ENCODE measurements at regions not wholly inside any gene's neighbourhood (a gene's known extent, or its start where the extent isn't known, plus 50 kb on each side); places are given as distances from the start of the nearest gene placed in this dataset.

- Histone ChIP-seq H3K36me3 (replicated peaks; ENCODE audit: insufficient read depth, low read length) (no peaks in the 10 kb centered on the region), H3K27me3 (replicated peaks; ENCODE audit: insufficient read depth, low read length) (no peaks in the 10 kb centered on the region), H3K27ac (ENCODE audit: low read length) (no peak overlapping the region), H3K4me3 (ENCODE audit: low read length) (no peak overlapping the region), H3K4me2 (ENCODE audit: low read depth, low read length) (no peak overlapping the region), H3K9me3 (replicated peaks; ENCODE audit: insufficient read depth, low read length) (no peaks in the 10 kb centered on the region), H2AFZ (ENCODE audit: low read length) (no peak overlapping the region), H4K20me1 (ENCODE audit: insufficient read depth, low read length) (no peaks in the 10 kb centered on the region), H3K9me2 (replicated peaks; ENCODE audit: insufficient read depth, low read length) (no peaks in the 10 kb centered on the region), H3K9ac (ENCODE audit: low read length) (no peak overlapping the region), H3F3A (ENCODE audit: insufficient read depth, low read length) (no peaks in the 10 kb centered on the region), H3K4me1 (ENCODE audit: low read length) (no peaks in the 10 kb centered on the region), H3K79me2 (ENCODE audit: low read length) (no peaks in the 10 kb centered on the region)
- DNase-seq = no peak
- TF ChIP-seq EZH2 (optimal IDR thresholded peaks at IDR 0.05; ENCODE audit: low read depth, low read length) (no peak), CTCF (IDR thresholded peaks at IDR 0.05; ENCODE audit: low read length) (no peak), EZH2phosphoT487 (IDR thresholded peaks at IDR 0.05; ENCODE audit: low read length) (no peak)
These were observed 109.1 kb upstream of the TNS3 start for GRCh38 chr7:47690902-47691558.

GRCh38 chr7:47689558-47689957, 107.6 kb upstream of the TNS3 start:
- Histone ChIP-seq H3F3A (ENCODE audit: insufficient read depth, low read length) (no peaks in the 10 kb centered on the region), H3K27ac (ENCODE audit: low read length) (no peak overlapping the region), H3K79me2 (ENCODE audit: low read length) (no peaks in the 10 kb centered on the region), H3K4me3 (ENCODE audit: low read length) (no peak overlapping the region), H3K9ac (ENCODE audit: low read length) (no peak overlapping the region), H4K20me1 (ENCODE audit: insufficient read depth, low read length) (no peaks in the 10 kb centered on the region), H3K9me2 (replicated peaks; ENCODE audit: insufficient read depth, low read length) (no peaks in the 10 kb centered on the region), H3K36me3 (replicated peaks; ENCODE audit: insufficient read depth, low read length) (no peaks in the 10 kb centered on the region), H3K9me3 (replicated peaks; ENCODE audit: insufficient read depth, low read length) (no peaks in the 10 kb centered on the region), H3K4me2 (ENCODE audit: low read depth, low read length) (no peak overlapping the region), H3K4me1 (ENCODE audit: low read length) (no peaks in the 10 kb centered on the region), H3K27me3 (replicated peaks; ENCODE audit: insufficient read depth, low read length) (no peaks in the 10 kb centered on the region), H2AFZ (ENCODE audit: low read length) (no peak overlapping the region)
- no peak for DNase-seq
- TF ChIP-seq EZH2 (optimal IDR thresholded peaks at IDR 0.05; ENCODE audit: low read depth, low read length) = no peak
- TF ChIP-seq CTCF (IDR thresholded peaks at IDR 0.05; ENCODE audit: low read length) = no peak
- no peak for TF ChIP-seq EZH2phosphoT487 (IDR thresholded peaks at IDR 0.05; ENCODE audit: low read length)

- Histone ChIP-seq H3K4me2 (ENCODE audit: low read depth, low read length) (no peak overlapping the region), H3K27ac (ENCODE audit: low read length) (no peak overlapping the region), H2AFZ (ENCODE audit: low read length) (no peak overlapping the region), H3K79me2 (ENCODE audit: low read length) (no peaks in the 10 kb centered on the region), H3F3A (ENCODE audit: insufficient read depth, low read length) (no peaks in the 10 kb centered on the region), H3K36me3 (replicated peaks; ENCODE audit: insufficient read depth, low read length) (no peaks in the 10 kb centered on the region), H4K20me1 (ENCODE audit: insufficient read depth, low read length) (no peaks in the 10 kb centered on the region), H3K4me3 (ENCODE audit: low read length) (no peak overlapping the region), H3K9ac (ENCODE audit: low read length) (no peak overlapping the region), H3K4me1 (ENCODE audit: low read length) (no peaks in the 10 kb centered on the region), H3K27me3 (replicated peaks; ENCODE audit: insufficient read depth, low read length) (no peaks in the 10 kb centered on the region), H3K9me2 (replicated peaks; ENCODE audit: insufficient read depth, low read length) (no peaks in the 10 kb centered on the region), H3K9me3 (replicated peaks; ENCODE audit: insufficient read depth, low read length) (no peaks in the 10 kb centered on the region)
- no peak for DNase-seq
- TF ChIP-seq EZH2 (optimal IDR thresholded peaks at IDR 0.05; ENCODE audit: low read depth, low read length) (no peak), CTCF (IDR thresholded peaks at IDR 0.05; ENCODE audit: low read length) (no peak), EZH2phosphoT487 (IDR thresholded peaks at IDR 0.05; ENCODE audit: low read length) (no peak)
These were observed 106.6 kb upstream of the TNS3 start for GRCh38 chr7:47688311-47689100.

Measured in MM.1S (cell line).